ENCODE measurements at regions not wholly inside any gene's neighbourhood (a gene's known extent, or its start where the extent isn't known, plus 50 kb on each side); places are given as distances from the start of the nearest gene placed in this dataset.

GRCh38 chr16:85494315-85494714 is 118.8 kb upstream of the GSE1 start:
- TF ChIP-seq ZNF274 (IDR thresholded peaks at IDR 0.05; ENCODE audit: low read depth, low read length), result no peak
- no peak overlapping the region for H3K4me3 ChIP-seq (ENCODE audit: low read length)

- H3K4me3 ChIP-seq (ENCODE audit: low read length), result no peak overlapping the region
- TF ChIP-seq ZNF274 (IDR thresholded peaks at IDR 0.05; ENCODE audit: low read depth, low read length), result no peak
Measured at GRCh38 chr16:85495259-85495658, 117.9 kb upstream of the GSE1 start.

GRCh38 chr16:85495823-85496538 is 117.1 kb upstream of the GSE1 start:
- no peak overlapping the region for H3K4me3 ChIP-seq (ENCODE audit: low read length)
- TF ChIP-seq ZNF274 (IDR thresholded peaks at IDR 0.05; ENCODE audit: low read depth, low read length), result no peak

GRCh38 chr16:85497622-85498314 is 115.4 kb upstream of the GSE1 start:
- no peak overlapping the region for H3K4me3 ChIP-seq (ENCODE audit: low read length)
- TF ChIP-seq ZNF274 (IDR thresholded peaks at IDR 0.05; ENCODE audit: low read depth, low read length), result no peak

- TF ChIP-seq ZNF274 (IDR thresholded peaks at IDR 0.05; ENCODE audit: low read depth, low read length), result no peak
Measured at GRCh38 chr16:85498607-85499006, 114.5 kb upstream of the GSE1 start.

GRCh38 chr16:85500220-85500619 is 112.9 kb upstream of the GSE1 start:
- H3K4me3 ChIP-seq (ENCODE audit: low read length), result no peak overlapping the region
- no peak for TF ChIP-seq ZNF274 (IDR thresholded peaks at IDR 0.05; ENCODE audit: low read depth, low read length)

More at GRCh38 chr16:85498607-85499006, 114.5 kb upstream of the GSE1 start:
- no peak overlapping the region for H3K4me3 ChIP-seq (ENCODE audit: low read length)

- no peak for TF ChIP-seq ZNF274 (IDR thresholded peaks at IDR 0.05; ENCODE audit: low read depth, low read length)
- no peak overlapping the region for H3K4me3 ChIP-seq (ENCODE audit: low read length)
Measured at GRCh38 chr16:85501900-85502299, 111.2 kb upstream of the GSE1 start.

GRCh38 chr16:85502357-85502756 is 110.8 kb upstream of the GSE1 start:
- TF ChIP-seq ZNF274 (IDR thresholded peaks at IDR 0.05; ENCODE audit: low read depth, low read length), result no peak
- H3K4me3 ChIP-seq (ENCODE audit: low read length), result no peak overlapping the region

- no peak for TF ChIP-seq ZNF274 (IDR thresholded peaks at IDR 0.05; ENCODE audit: low read depth, low read length)
- H3K4me3 ChIP-seq (ENCODE audit: low read length), result no peak overlapping the region
Measured at GRCh38 chr16:85503679-85504231, 109.4 kb upstream of the GSE1 start.

- TF ChIP-seq ZNF274 (IDR thresholded peaks at IDR 0.05; ENCODE audit: low read depth, low read length), result no peak
- no peak overlapping the region for H3K4me3 ChIP-seq (ENCODE audit: low read length)
Measured at GRCh38 chr16:85504242-85504641, 108.9 kb upstream of the GSE1 start.

- H3K4me3 ChIP-seq (ENCODE audit: low read length), result no peak overlapping the region
- TF ChIP-seq ZNF274 (IDR thresholded peaks at IDR 0.05; ENCODE audit: low read depth, low read length), result no peak
Measured at GRCh38 chr16:85505794-85506634, 107.1 kb upstream of the GSE1 start.

GRCh38 chr16:85506635-85506911 is 106.5 kb upstream of the GSE1 start:
- no peak for TF ChIP-seq ZNF274 (IDR thresholded peaks at IDR 0.05; ENCODE audit: low read depth, low read length)
- H3K4me3 ChIP-seq (ENCODE audit: low read length), result no peak overlapping the region

- no peak for TF ChIP-seq ZNF274 (IDR thresholded peaks at IDR 0.05; ENCODE audit: low read depth, low read length)
- no peak overlapping the region for H3K4me3 ChIP-seq (ENCODE audit: low read length)
Measured at GRCh38 chr16:85507342-85507741, 105.8 kb upstream of the GSE1 start.

GRCh38 chr16:85508388-85508787 is 104.7 kb upstream of the GSE1 start:
- no peak for TF ChIP-seq ZNF274 (IDR thresholded peaks at IDR 0.05; ENCODE audit: low read depth, low read length)
- no peak overlapping the region for H3K4me3 ChIP-seq (ENCODE audit: low read length)
